HG03196 (cell line): ENCODE measurements at regions not wholly inside any gene's neighbourhood (a gene's known extent, or its start where the extent isn't known, plus 50 kb on each side); places are given as distances from the start of the nearest gene placed in this dataset.

ENCODE experiments used
- ATAC-seq: cut with Tn5 transposase; IDR thresholded peaks from one replicate; pipeline ENCODE4 v1.9.1; 2021; ENCODE audit not compliant: unreplicated experiment

GRCh38 chr7:41252957-41253356, 449.9 kb downstream of the INHBA start:
- no peak for ATAC-seq

DNA sequence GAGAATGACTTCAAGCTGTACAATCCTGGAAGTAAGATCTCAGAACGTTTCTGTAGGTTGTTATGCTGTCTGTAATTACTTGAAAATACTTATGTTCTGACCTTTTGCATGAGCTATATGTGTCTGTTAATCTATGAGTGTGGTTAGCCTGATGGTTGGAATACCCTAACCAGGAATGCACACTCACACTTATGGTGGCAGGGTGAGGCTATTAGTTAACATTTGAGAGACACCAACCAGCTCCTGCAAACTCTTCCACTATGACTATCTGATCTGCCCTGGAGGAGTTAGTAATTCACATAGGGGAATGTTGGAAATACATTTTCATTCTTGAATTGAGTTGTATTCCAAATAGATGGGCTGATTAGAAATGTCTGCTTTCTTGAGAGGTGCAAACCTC, 450.3 kb downstream of the INHBA start:
- no peak for ATAC-seq

DNA sequence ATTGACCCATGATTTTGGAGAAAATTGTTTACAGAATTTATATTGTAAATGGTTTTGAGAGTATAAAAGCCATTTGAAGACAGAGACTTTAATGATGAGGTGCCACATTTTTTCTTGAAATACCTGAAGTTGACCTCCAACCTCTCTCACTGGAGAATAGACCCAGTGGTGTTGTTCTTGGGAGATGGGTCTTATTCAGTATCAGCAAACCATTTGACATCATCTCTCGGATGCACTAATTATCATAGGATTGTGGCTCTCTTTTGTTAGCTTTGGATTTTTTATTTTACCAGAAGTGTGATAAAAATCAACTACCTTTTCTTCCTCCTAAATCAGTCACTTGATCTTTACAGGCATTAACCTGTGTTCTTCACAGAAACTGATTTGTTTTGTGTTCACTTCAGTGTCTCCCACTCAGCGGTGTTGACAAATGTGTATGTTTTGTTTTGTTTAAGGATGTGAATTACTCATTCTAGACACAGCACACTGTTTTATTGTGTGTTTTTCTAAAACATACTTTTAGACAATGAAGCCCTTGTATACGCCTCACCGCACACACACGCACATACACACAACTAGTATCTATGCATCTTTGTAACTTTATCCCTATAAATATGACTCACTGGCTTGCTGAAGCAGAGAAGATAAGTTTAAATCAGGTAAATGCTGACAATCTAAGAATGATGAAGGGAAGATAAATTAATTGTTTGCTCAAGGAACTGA, 455.6 kb downstream of the INHBA start:
- no peak for ATAC-seq

DNA sequence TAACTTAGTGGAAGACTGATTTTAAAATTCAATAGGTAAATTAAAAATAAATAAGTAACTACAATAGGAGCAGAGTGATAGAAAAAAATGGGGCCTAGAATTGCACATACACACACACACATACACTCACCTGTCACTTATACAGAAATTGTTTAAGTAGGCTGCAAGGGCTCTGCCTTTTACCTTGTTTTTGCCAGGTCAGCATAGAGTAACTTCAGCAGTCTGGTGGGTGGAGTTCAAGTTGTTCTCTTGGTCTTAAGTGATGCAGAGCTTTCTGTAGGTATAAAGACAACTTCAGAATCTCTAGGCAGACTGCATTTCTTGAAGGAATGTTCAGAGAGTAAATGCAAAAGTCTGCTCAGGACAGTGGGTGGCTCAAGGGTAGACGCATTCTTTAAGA, 457.0 kb downstream of the INHBA start:
- ATAC-seq: no peak

- no peak for ATAC-seq
Measured at GRCh38 chr7:41244246-41244645, 458.6 kb downstream of the INHBA start.

- ATAC-seq: no peak
Measured at GRCh38 chr7:41241641-41242040, 461.2 kb downstream of the INHBA start.

- ATAC-seq: no peak
Measured at GRCh38 chr7:41239596-41239995, 463.3 kb downstream of the INHBA start.

DNA sequence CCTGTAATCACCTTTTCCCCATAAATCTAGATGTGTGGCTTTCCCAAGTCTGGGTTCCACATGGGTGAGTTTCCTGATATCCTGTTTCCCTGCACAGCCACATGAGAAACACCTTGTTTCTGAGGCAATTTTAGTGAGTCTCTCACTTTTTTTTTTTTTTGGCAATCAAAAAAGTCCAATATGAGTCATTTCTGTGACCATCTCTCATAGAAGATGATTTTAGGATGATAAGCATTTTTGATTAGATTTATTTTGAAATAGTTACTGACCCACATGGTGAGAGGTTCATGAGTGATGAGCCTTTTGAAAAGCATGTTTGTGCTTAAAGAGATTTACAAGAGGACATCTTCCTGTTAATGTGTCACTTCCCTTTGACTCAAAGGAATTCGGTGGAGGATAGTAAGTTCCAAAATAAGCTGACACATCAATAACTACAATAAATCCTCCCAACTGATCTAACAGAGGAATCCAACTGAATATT, 464.0 kb downstream of the INHBA start:
- no peak for ATAC-seq

- ATAC-seq: no peak
Measured at GRCh38 chr7:41237956-41238355, 464.9 kb downstream of the INHBA start.

DNA sequence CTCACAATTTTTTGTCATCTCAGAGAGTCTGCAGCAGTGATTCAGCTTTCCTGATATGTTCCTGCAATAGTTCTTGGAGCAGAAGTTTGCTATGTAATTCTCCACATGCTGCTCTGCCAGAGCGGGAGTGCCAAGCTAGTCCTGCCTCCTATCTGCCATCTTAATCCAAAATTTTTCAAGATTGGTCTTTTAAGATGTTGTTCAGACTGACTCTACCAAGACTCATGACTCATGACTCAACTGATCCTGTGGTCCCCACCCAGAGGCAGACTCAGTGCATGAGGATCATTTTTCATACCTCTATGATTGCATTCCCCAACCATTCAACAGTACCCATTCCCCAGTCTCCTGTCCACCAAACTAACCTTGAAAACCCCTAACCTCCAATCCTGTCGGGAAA, 470.8 kb downstream of the INHBA start:
- ATAC-seq: no peak

DNA sequence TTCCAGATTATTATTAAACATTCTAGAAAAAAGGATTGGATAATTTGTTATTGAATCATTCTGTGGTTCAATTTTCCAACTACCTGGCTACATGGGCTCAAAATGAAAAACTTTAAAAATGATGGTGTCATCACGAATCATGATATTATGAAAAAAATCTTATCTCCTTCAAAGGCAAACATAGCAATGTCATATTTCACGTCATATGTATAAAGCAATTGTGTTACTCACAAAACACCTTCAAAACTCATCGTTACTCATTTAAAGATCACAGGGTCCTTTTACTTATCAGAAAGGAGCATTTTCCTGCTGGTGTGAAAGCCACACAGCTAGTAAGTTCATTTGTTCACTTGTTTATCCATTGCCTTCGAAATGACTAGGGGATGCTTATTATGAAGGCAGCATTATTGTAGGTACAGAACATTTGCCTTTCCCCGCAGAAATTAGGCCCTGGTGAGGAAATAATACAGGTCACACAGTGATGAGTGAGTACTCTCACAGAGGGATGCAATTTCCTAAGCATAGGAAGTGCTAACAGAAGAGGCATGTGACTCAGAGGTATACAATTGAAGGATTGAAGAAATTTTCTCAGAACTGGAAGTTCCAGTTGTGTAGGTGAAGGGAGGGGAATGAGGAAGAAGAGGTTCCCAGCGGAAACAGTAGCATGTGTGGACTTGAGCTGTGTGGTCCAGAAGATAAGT, 478.7 kb downstream of the INHBA start:
- no peak for ATAC-seq

GRCh38 chr7:41222746-41223145, 480.1 kb downstream of the INHBA start:
- no peak for ATAC-seq

- no peak for ATAC-seq
Measured at GRCh38 chr7:41220266-41220665, 482.6 kb downstream of the INHBA start.

GRCh38 chr7:41219276-41219675, 483.6 kb downstream of the INHBA start:
- no peak for ATAC-seq

DNA sequence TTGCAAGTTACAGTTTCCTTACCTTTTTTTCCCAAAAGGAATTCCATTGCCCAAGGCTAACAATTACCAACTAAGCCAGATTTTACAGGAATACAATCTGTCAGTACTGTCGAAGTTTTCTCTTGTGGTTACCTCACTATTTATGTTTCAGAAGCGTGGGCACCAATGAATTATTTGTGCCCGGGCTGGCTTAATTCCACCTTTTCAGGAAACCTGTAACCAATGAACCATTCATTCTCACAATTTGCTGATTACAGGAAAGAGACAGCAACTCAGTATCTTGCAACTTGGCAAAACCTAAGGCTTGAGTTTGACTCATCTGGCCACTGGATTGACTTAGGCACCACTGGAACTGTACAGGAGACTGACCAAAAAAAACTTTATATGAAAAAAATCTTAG, 485.6 kb downstream of the INHBA start:
- ATAC-seq: no peak

GRCh38 chr7:41207141-41207540, 495.7 kb downstream of the INHBA start:
- ATAC-seq: no peak

DNA sequence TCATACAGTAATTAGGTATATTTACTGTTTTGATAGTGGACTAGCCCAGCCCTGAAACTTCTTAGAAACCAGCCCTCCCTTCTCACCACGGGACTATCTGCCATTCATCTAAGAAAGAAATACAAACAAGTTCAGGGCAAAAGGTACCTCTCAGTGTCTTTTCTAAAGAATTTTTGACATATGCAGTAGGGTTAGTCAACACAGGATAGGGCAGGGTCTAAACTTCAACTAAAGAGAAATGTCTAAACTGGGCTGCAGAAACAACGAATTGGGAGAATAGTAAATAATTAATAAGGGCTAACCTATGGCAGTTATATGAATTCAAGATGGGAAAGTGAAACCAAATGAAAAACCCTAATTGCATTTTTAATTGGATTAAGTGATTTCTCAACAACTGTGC, 496.6 kb downstream of the INHBA start:
- ATAC-seq: no peak

DNA sequence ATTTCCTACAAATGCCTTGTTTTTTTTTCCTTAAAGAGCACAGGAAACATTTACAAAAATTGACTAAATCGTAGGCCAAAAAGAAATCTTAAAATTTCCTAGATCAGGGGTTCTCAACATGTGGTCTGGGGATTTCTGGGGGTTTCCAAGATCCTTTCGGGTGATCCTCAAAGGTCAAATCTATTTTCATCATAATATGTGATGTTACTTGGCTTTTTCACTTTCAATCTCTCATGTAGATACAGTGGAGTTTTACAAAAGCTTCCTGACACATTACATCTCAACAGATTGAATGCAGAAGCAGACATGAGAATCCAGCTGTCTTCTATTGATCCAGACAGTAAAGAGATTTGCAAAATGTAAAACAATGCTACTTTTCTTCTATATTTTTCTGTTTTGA, 497.3 kb downstream of the INHBA start:
- ATAC-seq: no peak

- no peak for ATAC-seq
Measured at GRCh38 chr7:41203542-41203941, 499.3 kb downstream of the INHBA start.

DNA sequence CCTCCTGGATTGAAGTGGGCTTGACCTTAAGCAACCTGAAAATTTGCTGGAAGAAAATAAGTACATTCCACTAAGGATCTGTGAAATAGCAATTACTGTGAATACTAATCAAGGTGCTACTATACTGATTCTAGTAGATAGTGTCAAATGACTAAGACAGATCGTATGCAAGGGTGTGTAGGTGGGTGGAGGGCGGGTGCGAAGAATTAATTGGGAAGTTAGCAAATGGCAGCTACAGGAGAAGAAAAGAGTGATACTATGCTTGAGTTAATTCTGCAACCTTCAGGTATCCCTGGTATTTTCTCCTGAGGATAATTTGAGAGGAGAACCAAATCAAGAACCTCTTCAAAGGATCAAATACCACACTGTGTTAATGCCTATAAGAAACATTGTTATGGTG, 501.9 kb downstream of the INHBA start:
- ATAC-seq: no peak

GRCh38 chr7:41199136-41199535, 503.8 kb downstream of the INHBA start:
- ATAC-seq: no peak

- ATAC-seq: no peak
Measured at GRCh38 chr7:41198502-41198901, 504.4 kb downstream of the INHBA start.

DNA sequence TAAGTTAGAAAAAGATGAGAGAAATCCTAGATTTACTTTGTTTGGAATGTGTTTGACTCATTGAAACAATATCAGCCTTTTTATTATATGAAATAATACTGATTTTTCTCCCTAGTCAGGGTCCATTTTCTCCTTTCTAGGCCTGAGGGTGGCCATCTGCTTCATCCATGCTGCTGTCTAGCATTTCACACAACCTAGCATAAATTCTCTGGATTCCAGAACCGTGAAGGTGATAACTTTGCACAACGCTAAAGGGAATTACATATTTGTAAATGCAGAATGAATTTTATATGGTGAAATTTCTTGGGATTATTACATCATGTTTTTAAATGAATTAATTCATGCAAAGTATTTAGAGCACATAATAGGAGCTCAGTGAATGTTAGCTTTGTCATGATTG, 505.1 kb downstream of the INHBA start:
- no peak for ATAC-seq
